Hematopoietic multipotent progenitor cell treated with erythropoietin and hydrocortisone succinate and interleukin-3 and kit ligand, for 8 days (in vitro differentiated cells): ENCODE measurements at regions not wholly inside any gene's neighbourhood (a gene's known extent, or its start where the extent isn't known, plus 50 kb on each side); places are given as distances from the start of the nearest gene placed in this dataset.
"Not testable (repeated sequence)": the region's sequence is repeated elsewhere in the genome, so short reads cannot be mapped to it uniquely, and the experiment has no call there.

ENCODE experiments used
- DNase-seq: peaks from one replicate; pipeline ENCODE4 v3.0.0-alpha.2; 2015

GRCh38 chr1:229863651-229864545 is 203.1 kb upstream of the GALNT2 start:
- no peak for DNase-seq

- DNase-seq: no peak
Measured at GRCh38 chr1:229864686-229865230, 202.3 kb upstream of the GALNT2 start.

GRCh38 chr1:229865321-229865720 is 201.7 kb upstream of the GALNT2 start:
- not testable (repeated sequence) for DNase-seq

- DNase-seq: no peak
Measured at GRCh38 chr1:229867726-229868125, 199.3 kb upstream of the GALNT2 start.

- DNase-seq: no peak
Measured at GRCh38 chr1:229869240-229869639, 197.8 kb upstream of the GALNT2 start.

- DNase-seq: no peak
Measured at GRCh38 chr1:229869687-229870086, 197.4 kb upstream of the GALNT2 start.

- no peak for DNase-seq
Measured at GRCh38 chr1:229870381-229870780, 196.7 kb upstream of the GALNT2 start.

GRCh38 chr1:229871078-229871676 is 195.9 kb upstream of the GALNT2 start:
- no peak for DNase-seq

GRCh38 chr1:229874136-229874535 is 192.9 kb upstream of the GALNT2 start:
- no peak for DNase-seq

- no peak for DNase-seq
Measured at GRCh38 chr1:229874609-229875008, 192.4 kb upstream of the GALNT2 start.

GRCh38 chr1:229875086-229875485 is 192.0 kb upstream of the GALNT2 start:
- DNase-seq: no peak

- no peak for DNase-seq
Measured at GRCh38 chr1:229879746-229880145, 187.3 kb upstream of the GALNT2 start.

GRCh38 chr1:229880271-229881170 is 186.5 kb upstream of the GALNT2 start:
- no peak for DNase-seq

- no peak for DNase-seq
Measured at GRCh38 chr1:229882621-229883020, 184.4 kb upstream of the GALNT2 start.

GRCh38 chr1:229883504-229884200 is 183.4 kb upstream of the GALNT2 start:
- no peak for DNase-seq

GRCh38 chr1:229884765-229885164 is 182.3 kb upstream of the GALNT2 start:
- peak; percentile 24 for DNase-seq

GRCh38 chr1:229885568-229886495 is 181.2 kb upstream of the GALNT2 start:
- DNase-seq: no peak

- no peak for DNase-seq
Measured at GRCh38 chr1:229886636-229887035, 180.4 kb upstream of the GALNT2 start.

- DNase-seq: no peak
Measured at GRCh38 chr1:229887043-229887822, 179.8 kb upstream of the GALNT2 start.

GRCh38 chr1:229888157-229888556 is 178.9 kb upstream of the GALNT2 start:
- DNase-seq: no peak
